Vagina (tissue), 2 donors: ENCODE measurements at regions not wholly inside any gene's neighbourhood (a gene's known extent, or its start where the extent isn't known, plus 50 kb on each side); places are given as distances from the start of the nearest gene placed in this dataset.

Experiments
- DNase-seq, 2 donors: peaks; one replicate each; pipeline ENCODE4 v3.0.0-alpha.2; 2017; ENCODE audit errors: extremely low spot score in 2 of 2
- H3K27ac ChIP-seq: fragments of 200-600 bp; sonication (generic); one replicate; pipeline ENCODE4 v1.5.1; 2019
- H3K27me3 ChIP-seq: fragments of 200-600 bp; sonication (generic); one replicate; pipeline ENCODE4 v1.5.1; 2019
- H3K36me3 ChIP-seq, 2 donors: fragments of 200-600 bp; sonication (generic); one replicate each; pipeline ENCODE4 v1.5.1; 2017 to 2019
- H3K4me1 ChIP-seq: fragments of 200-600 bp; sonication (generic); one replicate; pipeline ENCODE4 v1.5.1; 2019
- H3K4me3 ChIP-seq, 2 donors: fragments of 200-600 bp; sonication (generic); 1 replicate in 1 of 2; 2 replicates in 1 of 2; pipeline ENCODE4 v1.5.1; 2016 to 2019
- H3K9me3 ChIP-seq: fragments of 200-600 bp; sonication (generic); one replicate; pipeline ENCODE4 v1.5.1; 2019
- POLR2A ChIP-seq, 2 donors: fragments of 450-650 bp; IDR thresholded peaks; one replicate each; pipeline ENCODE4 v1.6.1; 2017; ENCODE audit warnings: antibody characterized with exemption in 2 of 2, mild to moderate bottlenecking in 2 of 2, moderate library complexity in 2 of 2
- POLR2AphosphoS5 ChIP-seq, 2 donors: sonication (generic); formaldehyde crosslinking; IDR thresholded peaks; one replicate each; pipeline ENCODE4 v1.9.0; 2017; ENCODE audit warnings: antibody characterized with exemption in 2 of 2, mild to moderate bottlenecking in 2 of 2, low read depth in 1 of 2; ENCODE audit not compliant: insufficient read depth in 1 of 2
- intact Hi-C: fragments of 100-400 bp; cut with DNase I; formaldehyde crosslinking; loops from one replicate; pipeline ENCODE4 v1.15.1; 2023
- TF ChIP-seq, protein P1 (sequence below), 3 experiments: fragments of 450-650 bp in 2 of 3; fragments of 200-600 bp in 1 of 3; sonication (generic) in 1 of 3; IDR thresholded peaks; one replicate each; pipeline ENCODE4 v1.5.1; 2017 to 2019; ENCODE audit warnings: antibody characterized with exemption in 3 of 3, mild to moderate bottlenecking in 2 of 3, moderate library complexity in 2 of 3

DNA sequence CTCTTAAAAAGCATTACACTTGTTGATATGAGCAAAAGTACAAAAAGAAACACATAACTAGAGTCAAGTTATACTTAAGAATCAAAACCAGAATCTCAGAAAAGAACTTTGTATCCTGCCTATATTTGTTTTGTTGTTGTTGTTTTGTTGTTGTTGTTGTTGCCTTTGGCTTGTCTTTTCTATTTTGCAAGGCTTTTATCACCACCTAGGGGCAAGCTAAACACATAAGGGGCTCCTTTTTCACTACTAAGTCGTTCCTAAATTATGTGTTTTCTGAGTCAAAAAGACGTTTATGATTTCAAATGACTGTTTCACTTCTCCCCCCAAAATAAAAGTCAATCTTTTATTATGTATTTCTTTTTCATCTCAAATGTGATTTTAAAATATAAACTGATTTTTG, 250.2 kb downstream of the RBM26 start:
- H3K27me3 ChIP-seq, result no peaks in the 10 kb centered on the region
- H3K27ac ChIP-seq, result no peak overlapping the region
- no peak overlapping the region for H3K4me3 ChIP-seq
- H3K4me1 ChIP-seq, result no peaks in the 10 kb centered on the region
- H3K9me3 ChIP-seq, result no peaks in the 10 kb centered on the region
- TF ChIP-seq, protein P1, sequence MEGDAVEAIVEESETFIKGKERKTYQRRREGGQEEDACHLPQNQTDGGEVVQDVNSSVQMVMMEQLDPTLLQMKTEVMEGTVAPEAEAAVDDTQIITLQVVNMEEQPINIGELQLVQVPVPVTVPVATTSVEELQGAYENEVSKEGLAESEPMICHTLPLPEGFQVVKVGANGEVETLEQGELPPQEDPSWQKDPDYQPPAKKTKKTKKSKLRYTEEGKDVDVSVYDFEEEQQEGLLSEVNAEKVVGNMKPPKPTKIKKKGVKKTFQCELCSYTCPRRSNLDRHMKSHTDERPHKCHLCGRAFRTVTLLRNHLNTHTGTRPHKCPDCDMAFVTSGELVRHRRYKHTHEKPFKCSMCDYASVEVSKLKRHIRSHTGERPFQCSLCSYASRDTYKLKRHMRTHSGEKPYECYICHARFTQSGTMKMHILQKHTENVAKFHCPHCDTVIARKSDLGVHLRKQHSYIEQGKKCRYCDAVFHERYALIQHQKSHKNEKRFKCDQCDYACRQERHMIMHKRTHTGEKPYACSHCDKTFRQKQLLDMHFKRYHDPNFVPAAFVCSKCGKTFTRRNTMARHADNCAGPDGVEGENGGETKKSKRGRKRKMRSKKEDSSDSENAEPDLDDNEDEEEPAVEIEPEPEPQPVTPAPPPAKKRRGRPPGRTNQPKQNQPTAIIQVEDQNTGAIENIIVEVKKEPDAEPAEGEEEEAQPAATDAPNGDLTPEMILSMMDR (IDR thresholded peaks at IDR 0.05), result no peak
- TF ChIP-seq POLR2AphosphoS5 (IDR thresholded peaks at IDR 0.05; ENCODE audit: insufficient read depth in 1 of 2, low read depth in 1 of 2) (no peak), POLR2A (IDR thresholded peaks at IDR 0.05) (no peak)
- H3K36me3 ChIP-seq, result no peaks in the 10 kb centered on the region
- DNase-seq, result no peak
- intact Hi-C loops, result no loop called here

DNA sequence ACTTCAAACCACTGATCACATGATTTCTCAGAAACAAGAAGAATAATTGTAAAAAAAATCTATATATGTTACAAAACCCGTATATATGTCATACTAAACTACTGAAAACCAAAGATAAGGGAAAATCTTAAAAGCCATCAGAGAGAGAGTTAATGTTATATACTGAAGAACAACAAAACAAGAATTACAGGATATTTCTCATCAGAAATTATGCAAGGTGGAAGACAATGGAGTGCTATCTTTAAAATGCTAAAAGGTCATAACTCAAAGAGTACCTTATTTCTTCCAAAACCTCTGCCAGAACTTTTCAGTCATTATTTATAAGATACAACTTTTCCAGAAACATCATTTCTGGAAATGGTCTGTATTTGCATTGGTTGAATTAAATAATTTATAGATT, 256.8 kb downstream of the RBM26 start:
- no peaks in the 10 kb centered on the region for H3K9me3 ChIP-seq
- no peak for DNase-seq
- H3K4me1 ChIP-seq, result no peaks in the 10 kb centered on the region
- H3K27ac ChIP-seq, result no peak overlapping the region
- H3K36me3 ChIP-seq, result no peaks in the 10 kb centered on the region
- H3K4me3 ChIP-seq, result no peak overlapping the region
- H3K27me3 ChIP-seq, result no peaks in the 10 kb centered on the region
- TF ChIP-seq POLR2AphosphoS5 (IDR thresholded peaks at IDR 0.05; ENCODE audit: insufficient read depth in 1 of 2, low read depth in 1 of 2) (no peak), POLR2A (IDR thresholded peaks at IDR 0.05) (no peak)
- TF ChIP-seq, protein P1 (IDR thresholded peaks at IDR 0.05), result no peak
- intact Hi-C loops, result no loop called here

DNA sequence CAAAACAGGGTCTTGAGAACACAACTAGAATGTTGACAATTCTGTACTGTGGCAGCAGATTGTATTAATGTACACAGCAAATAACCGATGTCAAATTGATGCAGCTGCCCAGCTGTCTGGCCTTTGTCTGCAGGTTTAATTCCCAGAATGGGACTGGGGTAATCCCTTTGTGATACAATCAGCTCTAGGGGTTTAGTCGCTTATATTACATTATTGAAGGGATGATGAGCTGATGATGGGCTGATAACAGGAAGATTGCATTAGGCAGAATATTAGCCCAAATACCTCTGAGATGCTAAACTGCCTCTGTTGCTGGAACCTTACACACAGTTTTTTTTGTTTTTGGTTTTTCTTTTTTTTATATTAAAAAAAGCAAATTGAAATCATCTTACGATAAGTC, 265.0 kb downstream of the RBM26 start:
- intact Hi-C loops, result no loop called here
- no peak for DNase-seq
- H3K9me3 ChIP-seq, result no peaks in the 10 kb centered on the region
- H3K4me3 ChIP-seq, result no peak overlapping the region
- TF ChIP-seq POLR2A (IDR thresholded peaks at IDR 0.05) (no peak), POLR2AphosphoS5 (IDR thresholded peaks at IDR 0.05; ENCODE audit: insufficient read depth in 1 of 2, low read depth in 1 of 2) (no peak)
- TF ChIP-seq, protein P1 (IDR thresholded peaks at IDR 0.05), result no peak
- no peaks in the 10 kb centered on the region for H3K36me3 ChIP-seq
- no peaks in the 10 kb centered on the region for H3K4me1 ChIP-seq
- no peak overlapping the region for H3K27ac ChIP-seq
- no peaks in the 10 kb centered on the region for H3K27me3 ChIP-seq

DNA sequence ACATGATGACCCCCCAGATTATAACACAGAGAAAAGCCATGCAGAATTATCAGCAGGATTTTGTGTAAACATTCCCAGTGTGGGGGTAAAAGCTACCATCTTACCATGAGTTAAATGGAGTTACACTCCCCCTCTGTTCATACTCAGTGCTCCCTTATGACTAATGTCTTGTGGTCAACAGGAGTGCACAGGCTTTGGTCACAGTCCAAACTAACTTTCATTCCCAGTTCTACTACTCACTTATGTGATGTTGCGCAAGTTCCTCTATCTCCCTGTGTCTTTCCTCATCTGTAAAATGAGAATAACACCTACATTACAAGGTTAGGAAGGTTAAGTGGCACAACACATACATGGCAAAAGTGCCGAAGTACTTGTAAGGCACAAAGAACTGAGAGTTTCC, 277.9 kb downstream of the RBM26 start:
- TF ChIP-seq POLR2A (IDR thresholded peaks at IDR 0.05), result no peak
- TF ChIP-seq POLR2AphosphoS5 (IDR thresholded peaks at IDR 0.05; ENCODE audit: insufficient read depth in 1 of 2, low read depth in 1 of 2), result no peak
- TF ChIP-seq, protein P1 (IDR thresholded peaks at IDR 0.05), result no peak
- Histone ChIP-seq H3K4me3 (no peak overlapping the region), H3K27ac (no peak overlapping the region), H3K27me3 (no peaks in the 10 kb centered on the region), H3K36me3 (no peaks in the 10 kb centered on the region), H3K4me1 (no peaks in the 10 kb centered on the region), H3K9me3 (no peaks in the 10 kb centered on the region)
- intact Hi-C loops, result no loop called here
- DNase-seq, result no peak

DNA sequence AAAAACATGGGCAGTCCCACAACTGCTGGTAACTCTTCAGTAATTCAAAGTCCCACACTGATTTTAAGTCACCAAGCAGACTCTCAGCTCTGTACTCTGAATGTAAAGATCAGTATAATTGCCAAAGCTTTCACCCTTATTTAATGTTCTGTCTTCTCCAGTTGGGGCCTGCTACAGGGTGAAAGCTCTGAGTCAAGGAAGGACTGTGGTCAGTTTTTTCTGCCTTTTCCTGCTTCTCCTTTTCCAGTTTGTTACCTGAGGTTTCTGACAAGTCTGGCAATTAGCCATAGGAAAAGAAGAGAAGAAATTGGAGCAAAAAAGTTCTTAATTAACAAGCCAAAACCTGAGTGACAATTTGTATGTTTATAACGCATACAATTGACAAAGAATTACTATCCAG, 279.3 kb downstream of the RBM26 start:
- Histone ChIP-seq H3K27me3 (no peaks in the 10 kb centered on the region), H3K27ac (no peak overlapping the region), H3K9me3 (no peaks in the 10 kb centered on the region), H3K4me3 (no peak overlapping the region), H3K4me1 (no peaks in the 10 kb centered on the region), H3K36me3 (no peaks in the 10 kb centered on the region)
- TF ChIP-seq POLR2A (IDR thresholded peaks at IDR 0.05), result no peak
- no peak for TF ChIP-seq POLR2AphosphoS5 (IDR thresholded peaks at IDR 0.05; ENCODE audit: insufficient read depth in 1 of 2, low read depth in 1 of 2)
- no peak for DNase-seq
- intact Hi-C loops, result no loop called here

DNA sequence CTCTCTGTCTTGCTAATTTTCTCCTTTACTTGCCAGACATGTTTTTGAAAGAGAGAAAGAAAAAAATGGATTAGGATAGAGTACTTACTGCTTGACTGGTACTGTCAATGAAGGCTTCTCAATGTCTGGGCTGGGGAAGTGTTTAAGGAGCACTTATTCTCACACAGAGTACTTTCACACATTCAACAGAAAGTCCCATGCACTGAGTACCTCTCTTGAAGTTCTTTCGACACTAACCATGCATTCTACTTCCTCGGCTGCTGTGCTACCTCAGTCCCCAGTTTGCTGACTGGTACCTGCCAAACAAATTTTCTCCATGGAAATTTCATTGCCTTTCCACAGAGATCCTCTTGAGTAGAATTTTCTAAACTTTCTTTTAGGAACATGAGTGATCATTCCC, 281.9 kb downstream of the RBM26 start:
- intact Hi-C loops, result no loop called here
- no peak for DNase-seq
- no peak for TF ChIP-seq POLR2AphosphoS5 (IDR thresholded peaks at IDR 0.05; ENCODE audit: insufficient read depth in 1 of 2, low read depth in 1 of 2)
- TF ChIP-seq POLR2A (IDR thresholded peaks at IDR 0.05), result no peak
- TF ChIP-seq, protein P1 (IDR thresholded peaks at IDR 0.05), result no peak
- no peaks in the 10 kb centered on the region for H3K36me3 ChIP-seq
- H3K9me3 ChIP-seq, result no peaks in the 10 kb centered on the region
- no peaks in the 10 kb centered on the region for H3K27me3 ChIP-seq
- no peak overlapping the region for H3K27ac ChIP-seq
- H3K4me1 ChIP-seq, result no peaks in the 10 kb centered on the region
- no peak overlapping the region for H3K4me3 ChIP-seq
